GM21515 (cell line): ENCODE measurements at regions not wholly inside any gene's neighbourhood (a gene's known extent, or its start where the extent isn't known, plus 50 kb on each side); places are given as distances from the start of the nearest gene placed in this dataset.

Experiments
- ATAC-seq: cut with Tn5 transposase; IDR thresholded peaks from one replicate; pipeline ENCODE4 v1.9.1; 2021; ENCODE audit not compliant: unreplicated experiment

DNA sequence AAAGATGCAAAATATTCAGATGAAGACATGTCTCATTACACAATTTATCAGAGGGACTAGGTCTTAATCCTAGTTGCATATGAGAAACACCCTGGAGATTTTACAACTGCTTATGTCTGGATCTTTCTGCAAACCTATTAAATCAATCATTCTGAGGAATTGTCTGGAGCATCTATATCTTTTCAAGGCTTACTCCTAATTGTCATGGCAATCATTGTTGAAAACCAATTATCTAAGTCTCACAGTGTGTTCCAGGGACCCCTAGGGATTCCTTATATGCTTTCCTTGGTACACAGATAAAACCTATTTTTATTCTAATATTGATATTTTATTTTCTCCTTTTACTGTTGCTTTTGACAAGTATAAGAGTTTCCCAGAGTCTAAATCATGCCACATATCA lies 696.9 kb upstream of the EYS start:
- no peak for ATAC-seq

DNA sequence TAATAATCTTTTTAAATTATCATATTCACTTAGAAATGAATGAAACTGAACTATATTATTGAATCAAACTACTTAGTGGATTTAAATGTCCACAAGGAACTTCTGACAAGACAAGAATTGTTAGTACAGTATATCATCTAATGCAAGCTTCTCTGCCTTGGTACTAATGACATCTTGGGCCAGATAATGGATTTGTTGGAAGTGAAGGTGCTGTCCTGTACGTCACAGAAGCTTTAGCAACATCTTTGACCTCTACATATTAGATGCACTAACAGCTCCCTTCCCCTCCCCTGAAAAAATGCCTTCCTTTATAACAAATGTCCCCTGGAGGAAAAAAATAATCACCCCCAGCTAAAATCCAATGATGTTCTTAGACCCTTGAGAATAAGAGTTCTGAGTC lies 695.8 kb upstream of the EYS start:
- ATAC-seq = no peak

DNA sequence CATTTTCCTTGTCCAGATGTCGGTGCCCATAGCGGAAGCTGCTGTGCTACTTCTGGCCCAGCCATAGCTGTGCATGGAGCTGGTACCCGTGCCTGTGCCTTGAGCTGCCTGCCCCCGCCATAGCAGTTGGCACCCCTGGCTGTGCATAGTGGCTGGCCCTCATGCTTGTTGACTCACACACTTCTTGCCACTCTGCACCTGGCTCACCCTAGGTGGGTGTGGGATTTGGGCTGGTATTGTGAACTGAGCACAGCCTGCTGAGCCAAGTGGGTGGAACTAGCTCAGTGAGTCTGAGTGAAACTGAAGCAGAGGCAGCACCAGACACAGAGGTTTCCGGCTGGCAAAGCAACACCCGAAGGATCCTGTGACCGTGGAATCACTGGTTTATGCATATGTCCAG lies 689.5 kb upstream of the EYS start:
- ATAC-seq = no peak

DNA sequence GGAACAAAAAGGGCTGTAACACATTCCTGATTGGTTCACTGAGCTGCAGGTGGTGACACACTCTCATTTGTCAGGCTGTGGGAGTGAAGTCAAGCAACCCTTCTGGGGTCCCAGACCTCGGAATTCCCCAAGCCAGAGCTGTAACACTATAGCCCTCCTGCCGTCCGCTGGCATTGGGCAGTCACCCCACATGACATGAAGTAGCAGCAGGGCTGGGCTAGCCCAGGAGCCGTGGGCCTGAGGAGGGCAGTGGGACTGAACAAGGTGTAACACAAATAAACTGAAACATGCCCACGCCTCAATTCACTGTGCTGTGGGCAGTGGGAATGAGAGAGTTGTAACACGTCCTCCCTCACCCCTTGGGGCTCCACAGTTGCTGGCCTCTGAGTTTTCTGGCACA lies 689.1 kb upstream of the EYS start:
- no peak for ATAC-seq

DNA sequence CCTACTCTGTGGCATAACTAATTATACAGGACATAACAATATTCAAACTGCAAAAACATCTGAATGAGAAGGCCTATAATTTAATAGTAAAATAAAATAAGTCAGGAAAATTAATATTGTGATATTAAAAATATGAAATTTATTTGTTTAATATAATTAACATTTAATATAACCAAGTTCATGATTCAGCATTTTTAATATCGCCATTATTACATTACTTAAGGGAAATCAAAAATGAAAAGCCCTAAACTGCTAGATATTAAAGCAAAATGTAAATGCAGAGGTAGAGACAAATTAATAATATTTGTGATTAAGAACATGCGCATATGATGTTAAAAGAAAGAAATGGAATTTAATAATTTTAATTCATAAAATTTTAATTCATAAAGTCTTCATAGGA lies 683.4 kb upstream of the EYS start:
- ATAC-seq = no peak

DNA sequence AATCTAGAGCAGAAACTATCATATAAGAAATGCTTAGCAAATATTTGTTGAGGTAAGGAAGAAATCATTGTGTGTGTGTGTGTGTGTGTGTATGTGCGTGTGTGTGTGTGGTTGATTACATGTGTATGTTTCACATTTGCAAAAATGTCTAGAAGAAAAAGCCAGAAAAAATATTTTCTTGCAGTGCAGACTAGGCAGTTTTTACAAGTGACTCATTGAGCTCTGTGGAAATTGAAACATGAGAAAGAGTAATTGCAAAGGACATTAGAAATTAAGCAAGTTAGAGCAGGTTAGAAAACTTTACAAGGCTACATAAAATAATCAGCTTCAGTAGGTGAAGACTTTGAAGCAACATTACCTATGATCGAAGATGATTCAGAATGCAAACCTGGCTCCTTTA lies 669.0 kb upstream of the EYS start:
- ATAC-seq = no peak

DNA sequence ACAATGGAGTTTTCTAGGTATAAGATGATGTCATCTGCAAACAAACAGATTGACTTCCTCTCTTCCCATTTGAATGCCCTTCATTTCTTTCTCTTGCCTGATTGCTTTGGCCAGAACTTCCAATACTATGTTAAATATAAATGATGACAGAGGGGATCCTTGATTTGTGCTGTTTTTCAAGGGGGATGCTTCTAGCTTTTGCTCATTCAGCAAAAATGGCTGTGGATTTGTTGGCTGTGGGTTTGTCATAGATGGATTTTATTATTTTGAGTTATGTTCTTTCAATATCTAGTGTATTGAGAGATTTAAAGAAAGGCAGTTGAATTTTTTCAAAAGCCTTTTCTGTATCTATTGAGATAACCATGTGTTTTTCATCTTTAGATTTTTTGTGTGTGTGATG lies 662.4 kb upstream of the EYS start:
- no peak for ATAC-seq

DNA sequence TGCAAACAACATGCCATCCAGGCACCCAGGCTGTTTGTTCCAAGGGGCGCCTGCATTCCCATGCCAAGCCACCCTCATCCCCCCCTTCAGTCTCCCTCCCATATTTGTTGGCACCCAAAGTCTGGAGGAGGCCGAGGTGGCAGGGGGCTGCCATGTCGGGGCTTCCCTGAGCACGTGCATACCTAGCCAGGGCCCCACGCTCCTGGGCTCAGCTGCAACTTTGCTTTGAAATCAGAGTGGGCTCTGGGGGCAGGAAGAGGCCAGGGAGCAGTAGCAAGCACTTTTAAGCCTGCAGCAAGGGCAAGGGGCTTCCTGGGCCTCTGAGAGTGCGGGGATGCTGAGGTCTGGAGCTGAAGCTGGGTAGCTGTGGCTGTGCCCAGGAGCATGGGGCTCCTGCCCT lies 655.9 kb upstream of the EYS start:
- no peak for ATAC-seq

DNA sequence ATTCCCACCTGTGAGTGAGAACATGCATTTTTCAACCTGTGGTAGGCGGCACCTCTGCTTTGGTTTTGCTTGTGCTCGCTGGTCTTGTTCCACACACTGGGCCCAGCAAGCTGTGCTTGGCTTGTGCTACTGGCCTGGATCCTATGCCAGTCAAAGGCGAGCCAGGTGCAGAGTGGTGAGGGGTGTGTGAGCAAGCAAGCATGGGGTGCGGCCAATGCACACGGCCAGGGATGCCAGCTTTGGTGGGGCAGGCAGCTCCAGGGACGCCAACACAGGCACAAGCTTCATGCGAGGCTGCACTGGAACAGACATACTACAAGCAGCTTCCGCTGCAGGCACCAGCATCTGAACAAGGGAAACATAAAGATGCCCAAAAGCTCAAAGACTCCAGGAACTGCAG lies 654.9 kb upstream of the EYS start:
- ATAC-seq = no peak

DNA sequence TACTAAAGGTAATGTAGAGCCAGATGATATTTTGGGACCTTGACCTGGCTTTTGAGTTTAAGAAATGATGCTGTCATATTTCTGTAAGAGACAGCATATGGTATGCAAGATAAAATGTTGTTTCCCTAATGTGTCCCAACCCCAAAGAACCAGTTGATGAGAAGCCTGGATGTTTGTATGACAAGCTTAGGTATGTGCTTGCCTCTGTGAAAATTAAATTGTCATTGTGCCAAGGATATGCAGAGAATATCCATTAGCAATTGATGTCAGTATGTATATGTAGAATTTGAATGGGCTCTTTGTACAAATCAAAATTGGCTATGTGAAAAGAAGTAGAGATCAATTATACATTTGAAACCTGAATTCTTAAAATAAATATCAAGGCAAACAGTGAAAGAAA lies 650.8 kb upstream of the EYS start:
- ATAC-seq = no peak

DNA sequence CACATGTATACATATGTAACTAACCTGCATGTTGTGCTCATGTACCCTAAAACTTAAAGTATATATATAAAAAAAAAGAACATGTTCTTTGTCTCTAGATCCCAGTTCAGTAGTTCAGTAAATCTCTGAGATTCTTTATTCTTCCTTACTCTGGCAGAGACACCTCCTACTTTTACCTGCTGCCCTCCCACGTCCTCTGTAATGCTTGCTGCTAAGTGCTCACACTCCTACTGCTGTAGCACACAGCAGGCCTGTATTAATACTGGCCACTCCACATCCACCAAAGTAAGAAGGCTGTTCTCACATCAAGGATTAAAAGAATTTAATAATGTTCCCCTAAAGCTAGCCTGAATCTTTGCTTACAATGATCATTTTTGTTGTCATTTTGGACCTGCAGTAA lies 648.4 kb upstream of the EYS start:
- no peak for ATAC-seq

DNA sequence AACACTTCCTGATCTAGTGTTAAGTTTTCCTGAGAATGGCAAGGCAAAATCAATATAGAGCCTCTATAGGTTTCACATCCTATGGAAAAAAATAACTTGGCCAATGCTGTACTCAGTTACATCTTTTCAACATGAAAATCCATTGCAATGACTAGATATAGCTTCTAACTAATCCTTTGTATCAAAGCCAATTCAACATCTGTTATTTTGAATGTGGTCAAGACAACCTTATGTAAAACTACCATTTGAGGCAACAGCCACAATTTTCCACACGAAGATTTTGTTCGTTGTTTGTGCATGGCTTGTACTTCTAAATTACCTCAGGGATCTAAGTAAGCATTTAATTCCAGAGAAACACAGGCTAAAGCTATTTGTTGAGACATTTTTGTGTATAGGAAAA lies 637.8 kb upstream of the EYS start:
- ATAC-seq = no peak

DNA sequence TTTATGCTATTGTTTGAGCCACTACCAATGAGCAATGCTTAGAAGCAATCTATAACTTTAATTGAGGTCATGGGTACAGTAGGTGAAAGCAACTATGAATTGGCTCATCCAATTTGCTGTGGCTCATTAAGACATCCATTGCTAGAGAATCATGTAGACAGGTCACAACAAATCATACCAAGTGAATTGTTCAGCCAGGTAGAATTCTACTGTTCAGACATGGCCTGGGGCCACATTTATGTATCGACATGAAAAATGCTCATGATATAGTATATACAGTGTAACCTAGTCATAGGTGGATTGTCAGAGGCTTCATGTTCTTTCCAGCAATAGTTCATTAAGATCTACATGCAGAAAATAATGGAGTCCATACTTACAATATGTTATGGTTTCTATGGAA lies 633.7 kb upstream of the EYS start:
- no peak for ATAC-seq

DNA sequence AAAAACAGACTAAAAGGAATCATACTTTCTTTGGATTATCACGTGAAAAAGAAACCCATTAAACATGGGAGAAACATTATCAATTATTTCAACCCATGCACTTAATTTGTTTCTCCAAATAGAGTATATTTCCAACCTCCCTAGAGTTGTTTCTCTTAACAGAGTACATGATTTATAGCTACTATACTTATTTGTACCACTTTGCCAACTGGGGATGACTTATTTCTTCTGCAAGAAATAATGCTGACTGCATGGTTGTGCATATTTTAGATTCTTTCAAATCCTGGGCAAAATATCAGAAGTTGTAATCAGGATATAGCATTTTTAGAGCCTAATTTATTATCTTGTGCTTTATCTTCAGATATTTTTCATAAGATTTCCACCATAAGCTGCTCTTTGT lies 629.1 kb upstream of the EYS start:
- ATAC-seq = no peak

DNA sequence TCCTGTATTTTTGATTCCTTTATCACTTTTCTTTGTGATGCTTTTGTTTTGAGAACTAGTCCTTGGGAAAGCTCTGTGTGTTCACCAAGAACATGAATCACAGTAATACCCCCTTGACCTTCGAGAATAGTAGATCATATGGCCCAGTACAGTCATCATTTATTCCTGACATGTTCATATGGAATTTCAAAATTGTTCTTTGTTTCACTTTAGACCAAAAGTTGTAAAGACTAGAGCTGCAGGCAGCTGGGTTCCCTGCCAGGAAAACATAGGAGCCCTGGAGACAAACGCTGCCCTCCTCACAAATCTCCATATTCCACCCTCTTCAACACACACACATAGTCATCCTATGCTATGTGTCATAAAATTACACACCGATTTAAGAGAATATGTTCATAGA lies 621.2 kb upstream of the EYS start:
- no peak for ATAC-seq

DNA sequence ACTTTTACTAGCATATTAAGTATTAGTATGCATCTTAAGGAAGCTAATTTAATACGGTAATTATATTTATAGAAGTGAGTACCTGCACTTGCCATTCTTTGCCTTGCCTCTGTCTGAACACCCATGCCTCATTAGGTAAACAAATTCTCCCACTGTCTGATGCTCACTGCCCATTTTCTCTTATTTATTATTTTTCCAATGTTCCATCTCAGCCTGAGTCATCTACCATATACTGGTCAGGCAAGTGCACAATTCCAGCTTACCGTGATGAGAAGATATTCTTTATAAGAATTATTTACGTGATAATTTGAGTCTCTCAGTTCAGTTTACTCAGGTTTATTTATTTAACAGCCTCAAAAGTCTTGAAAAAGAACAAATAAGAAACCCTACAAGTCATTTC lies 619.2 kb upstream of the EYS start:
- ATAC-seq = no peak

DNA sequence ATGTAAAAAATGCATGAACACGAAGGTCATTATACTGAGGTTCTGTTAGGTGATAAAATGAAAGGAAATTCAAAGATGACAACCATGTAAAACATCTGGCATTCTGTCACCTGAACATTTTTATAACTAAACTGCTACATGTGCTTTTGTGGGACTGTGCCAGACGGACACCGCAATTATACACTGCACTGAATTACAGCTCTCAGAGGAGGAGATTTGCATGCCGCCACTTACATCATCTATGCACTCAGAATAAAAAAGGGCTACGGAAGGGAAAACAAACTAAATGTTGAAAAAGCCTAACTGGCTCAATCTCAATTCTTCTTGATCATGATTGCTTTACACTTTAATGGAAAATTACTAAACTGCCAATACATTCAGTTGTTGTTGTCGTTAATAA lies 614.0 kb upstream of the EYS start:
- no peak for ATAC-seq

DNA sequence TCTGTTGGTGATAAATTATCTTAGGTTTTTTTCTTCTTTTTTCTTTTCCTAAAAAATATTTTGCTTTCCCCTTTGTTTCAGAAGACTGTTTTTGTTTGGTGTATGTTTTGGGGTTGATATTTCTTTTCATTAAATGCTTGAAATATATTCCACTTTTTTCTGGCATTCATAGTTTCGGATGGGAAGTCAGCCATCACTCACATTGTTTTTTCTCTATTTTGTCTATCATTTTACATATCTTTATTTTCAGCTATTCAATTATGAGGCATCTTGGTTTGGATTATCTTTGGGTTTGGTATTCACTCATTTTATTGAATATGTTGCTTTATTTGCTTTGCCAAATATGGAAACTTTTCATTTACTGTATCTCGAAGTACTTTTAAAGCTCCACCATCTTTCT lies 600.5 kb upstream of the EYS start:
- no peak for ATAC-seq

DNA sequence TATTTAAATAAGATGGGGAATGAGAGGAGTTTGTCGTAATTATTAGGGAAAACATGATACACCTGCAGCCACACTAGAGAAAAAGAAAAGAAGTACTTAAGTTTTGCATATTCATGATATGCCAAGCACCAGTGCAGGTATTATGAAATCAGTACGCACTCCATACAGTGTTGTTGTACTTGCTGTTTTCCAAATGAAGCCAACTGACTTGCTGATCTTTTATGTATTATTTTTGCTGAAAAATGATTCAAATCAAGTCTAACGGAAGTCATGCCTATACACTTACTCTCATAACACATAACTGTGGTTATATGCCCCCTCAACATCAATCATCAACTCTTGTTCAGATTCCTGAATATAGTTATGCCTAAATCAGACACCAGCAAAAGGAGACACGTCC lies 584.9 kb upstream of the EYS start:
- ATAC-seq = no peak

DNA sequence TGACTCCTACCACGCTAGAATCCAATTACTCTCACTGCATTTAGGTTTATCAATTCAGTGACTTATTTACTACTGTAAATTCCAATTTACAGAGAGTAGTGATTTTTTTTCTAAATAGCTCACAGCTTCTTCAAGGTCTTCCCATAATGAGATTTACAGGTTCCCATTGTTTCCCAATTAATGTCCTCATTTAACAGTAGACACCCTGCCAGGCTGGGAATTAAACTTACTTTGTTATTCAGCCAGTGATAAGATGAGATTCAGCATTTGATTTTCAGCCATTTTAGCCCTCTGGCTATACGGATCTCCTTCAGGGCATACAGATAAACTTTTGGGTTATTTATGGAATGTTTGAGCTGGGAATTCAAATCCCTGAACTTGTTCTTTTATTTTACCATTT lies 582.9 kb upstream of the EYS start:
- ATAC-seq = no peak

DNA sequence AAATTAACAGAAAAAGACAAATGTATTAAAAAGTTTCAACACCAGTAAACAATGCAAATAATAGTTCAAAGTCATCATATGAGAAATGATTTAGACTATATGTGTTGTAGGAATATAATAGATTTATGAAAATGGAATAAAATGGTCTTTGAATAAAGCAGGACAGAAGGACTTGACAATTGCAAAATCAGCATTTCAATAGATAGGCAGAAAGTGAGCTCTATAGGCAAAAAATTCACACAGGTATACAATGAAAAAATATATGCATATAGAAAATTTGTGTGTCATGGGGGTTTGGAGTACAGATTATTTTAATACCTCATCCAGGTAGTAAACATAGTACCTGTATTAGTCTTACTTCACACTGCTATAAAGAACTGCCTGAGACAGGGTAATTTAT lies 571.1 kb upstream of the EYS start:
- ATAC-seq = no peak

DNA sequence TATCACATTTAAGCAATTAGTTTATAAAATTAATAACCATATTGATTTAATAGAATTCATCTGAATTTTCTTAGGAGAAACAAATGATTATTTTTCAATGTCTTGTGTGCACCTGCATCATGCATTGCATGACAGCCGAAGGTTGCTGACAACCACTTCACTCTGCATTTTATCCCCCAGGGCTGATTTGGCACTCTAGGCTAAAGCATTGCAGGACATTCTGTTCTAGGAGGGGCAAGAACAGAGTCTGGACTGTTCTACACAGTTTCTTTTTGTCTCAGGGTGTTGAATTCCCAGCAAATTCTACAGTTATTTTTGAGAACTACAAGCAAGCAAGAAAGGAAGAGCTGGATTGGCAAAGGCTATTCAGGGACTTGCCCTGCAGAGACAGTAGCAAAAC lies 570.4 kb upstream of the EYS start:
- ATAC-seq = no peak

DNA sequence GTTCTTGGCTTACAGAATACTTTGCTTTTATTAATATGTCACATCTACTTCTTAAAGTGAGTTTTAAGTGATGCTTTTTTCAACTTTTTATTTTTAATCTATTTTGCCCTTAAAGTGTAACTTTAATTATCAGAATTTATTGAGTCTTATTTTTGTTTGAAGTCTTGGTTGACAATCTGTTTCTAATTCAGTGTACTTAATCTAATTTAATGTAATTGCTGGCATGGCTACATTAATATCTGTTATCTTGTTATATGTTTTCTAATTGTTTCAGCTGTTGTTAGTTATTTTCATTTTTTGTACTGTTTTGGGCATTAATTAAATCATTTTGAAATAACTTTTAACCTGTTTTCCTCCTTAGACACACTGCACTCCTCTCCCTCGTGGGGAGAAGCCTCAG lies 558.7 kb upstream of the EYS start:
- ATAC-seq = no peak

DNA sequence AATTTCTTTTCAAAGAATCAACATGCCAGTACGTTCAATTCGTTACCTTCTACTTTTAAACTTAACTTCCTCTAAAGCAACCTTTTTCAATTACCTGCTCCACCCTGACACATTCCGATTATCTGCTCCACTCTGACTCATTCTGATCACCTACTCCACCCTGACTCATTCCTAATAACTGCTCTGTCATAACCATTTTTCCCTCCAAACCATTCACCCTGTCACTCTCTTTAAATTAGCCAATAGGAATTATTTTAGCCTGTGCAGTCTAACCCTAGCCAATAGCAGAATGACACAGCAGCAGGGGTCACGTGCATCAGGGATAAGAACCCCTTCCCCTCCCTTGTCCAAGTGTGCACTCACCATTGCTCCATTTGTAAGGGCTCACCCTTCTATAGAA lies 557.4 kb upstream of the EYS start:
- ATAC-seq = no peak
